H9 (cell line): ENCODE measurements at regions not wholly inside any gene's neighbourhood (a gene's known extent, or its start where the extent isn't known, plus 50 kb on each side); places are given as distances from the start of the nearest gene placed in this dataset.

ENCODE experiments used
- DNase-seq: peaks from one replicate; pipeline ENCODE4 v3.0.0-alpha.2; 2017
- H2AFZ ChIP-seq: one replicate; pipeline ENCODE4 v1.6.1; 2013; ENCODE audit warnings: mild to moderate bottlenecking, low read length, control low read depth, moderate library complexity
- H2AK5ac ChIP-seq: 2 replicates; pipeline ENCODE4 v1.6.1; 2013; ENCODE audit warnings: low read length, control low read depth, mixed read lengths; ENCODE audit not compliant: insufficient read length
- H2BK120ac ChIP-seq: one replicate; pipeline ENCODE4 v1.6.1; 2013; ENCODE audit warnings: low read depth, mild to moderate bottlenecking, low read length, control low read depth, inconsistent platforms; ENCODE audit not compliant: poor library complexity, severe bottlenecking
- H2BK12ac ChIP-seq: 2 replicates; pipeline ENCODE4 v1.6.1; 2013; ENCODE audit warnings: low read length, control low read depth, mixed read lengths, low read depth; ENCODE audit not compliant: insufficient read length
- H2BK15ac ChIP-seq: 2 replicates; pipeline ENCODE4 v1.6.1; 2013; ENCODE audit warnings: low read depth, low read length, control low read depth
- H2BK20ac ChIP-seq: one replicate; pipeline ENCODE4 v1.6.1; 2013; ENCODE audit warnings: low read depth, mild to moderate bottlenecking, low read length, control low read depth, inconsistent platforms; ENCODE audit not compliant: poor library complexity, severe bottlenecking
- H2BK5ac ChIP-seq: 2 replicates; pipeline ENCODE4 v1.6.1; 2013; ENCODE audit warnings: low read length, control low read depth, mixed read lengths; ENCODE audit not compliant: insufficient read length
- H3K14ac ChIP-seq: 2 replicates; pipeline ENCODE4 v1.6.1; 2013; ENCODE audit warnings: low read length, control low read depth; ENCODE audit not compliant: insufficient read depth
- H3K18ac ChIP-seq: 2 replicates; pipeline ENCODE4 v1.6.1; 2013; ENCODE audit warnings: low read depth, mild to moderate bottlenecking, mixed read lengths, low read length, control low read depth; ENCODE audit not compliant: insufficient read length
- H3K23ac ChIP-seq: 2 replicates; pipeline ENCODE4 v1.6.1; 2013; ENCODE audit warnings: low read length, control low read depth, mixed read lengths, low read depth; ENCODE audit not compliant: insufficient read length
- H3K23me2 ChIP-seq: 2 replicates; pipeline ENCODE4 v1.6.1; 2013; ENCODE audit warnings: low read depth, mild to moderate bottlenecking, mixed read lengths, low read length, control low read depth; ENCODE audit not compliant: insufficient read length, poor library complexity, severe bottlenecking
- H3K27ac ChIP-seq: 2 replicates; pipeline ENCODE4 v1.5.1; 2013; ENCODE audit warnings: low read length, control low read depth, mixed read lengths, low read depth; ENCODE audit not compliant: insufficient read length
- H3K27me3 ChIP-seq: 2 replicates; pipeline ENCODE4 v1.6.1; 2013; ENCODE audit warnings: low read length, control low read depth, inconsistent platforms; ENCODE audit not compliant: insufficient read depth
- H3K4ac ChIP-seq: 2 replicates; pipeline ENCODE4 v1.6.1; 2013; ENCODE audit warnings: low read depth, mild to moderate bottlenecking, control low read depth, inconsistent platforms, low read length, moderate library complexity
- H3K4me1 ChIP-seq: 2 replicates; pipeline ENCODE4 v1.6.1; 2013; ENCODE audit warnings: low read length, control low read depth, inconsistent platforms; ENCODE audit not compliant: insufficient read depth
- H3K4me2 ChIP-seq: 2 replicates; pipeline ENCODE4 v1.6.1; 2013; ENCODE audit warnings: low read length, control low read depth, mixed read lengths; ENCODE audit not compliant: insufficient read length, insufficient read depth
- H3K56ac ChIP-seq: 2 replicates; pipeline ENCODE4 v1.6.1; 2013; ENCODE audit warnings: low read depth, mild to moderate bottlenecking, mixed read lengths, low read length, control low read depth; ENCODE audit not compliant: insufficient read length
- H3K79me1 ChIP-seq: 2 replicates; pipeline ENCODE4 v1.6.1; 2013; ENCODE audit warnings: low read depth, mild to moderate bottlenecking, moderate library complexity, low read length, control low read depth, inconsistent platforms; ENCODE audit not compliant: insufficient read depth, poor library complexity, severe bottlenecking
- H3K79me2 ChIP-seq: 2 replicates; pipeline ENCODE4 v1.6.1; 2013; ENCODE audit warnings: low read length, control low read depth, inconsistent platforms; ENCODE audit not compliant: insufficient read depth
- H3K9ac ChIP-seq: 2 replicates; pipeline ENCODE4 v1.6.1; 2013; ENCODE audit warnings: low read length, control low read depth, mixed read lengths; ENCODE audit not compliant: insufficient read length; ENCODE audit errors: extremely low read depth
- H3K9me3 ChIP-seq: one replicate; pipeline ENCODE4 v1.6.1; 2013; ENCODE audit warnings: low read depth, low read length, inconsistent platforms; ENCODE audit not compliant: control insufficient read depth
- H3T11ph ChIP-seq: one replicate; pipeline ENCODE4 v1.6.1; 2013; ENCODE audit warnings: mild to moderate bottlenecking, low read length, control low read depth, inconsistent platforms
- H4K20me1 ChIP-seq: one replicate; pipeline ENCODE4 v1.6.1; 2013; ENCODE audit not compliant: control insufficient read depth, insufficient read length, insufficient read depth
- H4K5ac ChIP-seq: 2 replicates; pipeline ENCODE4 v1.6.1; 2013; ENCODE audit warnings: low read depth, mild to moderate bottlenecking, mixed read lengths, low read length, control low read depth; ENCODE audit not compliant: insufficient read length
- H4K8ac ChIP-seq: replicated peaks from 2 replicates; pipeline ENCODE4 v1.6.1; 2013; ENCODE audit warnings: low read length, control low read depth, mixed read lengths, low read depth; ENCODE audit not compliant: insufficient read length
- H4K91ac ChIP-seq: 2 replicates; pipeline ENCODE4 v1.6.1; 2013; ENCODE audit warnings: low read depth, mild to moderate bottlenecking, moderate library complexity, mixed read lengths, low read length, control low read depth; ENCODE audit not compliant: insufficient read length
- H3K27ac Mint-ChIP-seq, 3 experiments: 2 replicates in 2 of 3; 3 replicates in 1 of 3; pipeline ENCODE4 v1.8.0; 2020 to 2021; ENCODE audit warnings: mixed read lengths in 3 of 3, mild to moderate bottlenecking in 1 of 3, moderate library complexity in 1 of 3
- H3K27me3 Mint-ChIP-seq: 2 replicates; pipeline ENCODE4 v1.8.0; 2021; ENCODE audit warnings: low read depth, mild to moderate bottlenecking, moderate library complexity, mixed read lengths
- H3K36me3 Mint-ChIP-seq, 3 experiments: 2 replicates in 2 of 3; 3 replicates in 1 of 3; pipeline ENCODE4 v1.8.0; 2020 to 2021; ENCODE audit warnings: low read depth in 3 of 3, mixed read lengths in 3 of 3; ENCODE audit not compliant: insufficient read depth in 1 of 3
- H3K4me1 Mint-ChIP-seq, 2 experiments: 2 replicates each; pipeline ENCODE4 v1.8.0; 2020; ENCODE audit warnings: mixed read lengths in 2 of 2
- H3K4me3 Mint-ChIP-seq, 2 experiments: 2 replicates in 1 of 2; 3 replicates in 1 of 2; pipeline ENCODE4 v1.8.0; 2020 to 2021; ENCODE audit warnings: mild to moderate bottlenecking in 2 of 2, mixed read lengths in 2 of 2, moderate library complexity in 1 of 2
- H3K9me3 Mint-ChIP-seq, 2 experiments: 2 replicates in 1 of 2; 3 replicates in 1 of 2; pipeline ENCODE4 v1.8.0; 2020; ENCODE audit warnings: mild to moderate bottlenecking in 2 of 2, mixed read lengths in 2 of 2, moderate library complexity in 1 of 2
- CTCF ChIP-seq: fragments of 200-600 bp; sonication (generic); conservative IDR thresholded peaks from 3 replicates; pipeline ENCODE4 v1.8.0; 2021; ENCODE audit warnings: antibody characterized with exemption, mild to moderate bottlenecking

- H3K79me2 ChIP-seq, result no peaks in the 10 kb centered on the region
- no peak for TF ChIP-seq CTCF
- no peaks in the 10 kb centered on the region for H3K23me2 ChIP-seq
- H2BK15ac ChIP-seq, result no peak overlapping the region
- H3T11ph ChIP-seq, result no peak overlapping the region
- no peak overlapping the region for H4K91ac ChIP-seq
- no peak overlapping the region for H3K14ac ChIP-seq
- Mint-ChIP-seq H3K4me1 (peaks cover 4 to 9% of the 10 kb centered on the region in 2 experiments; a peak in 3 of 4 replicates), H3K27ac (no peak overlapping the region), H3K36me3 (peaks cover 0 to 4% (median 0%) of the 10 kb centered on the region in 3 experiments; a peak in 2 of 7 replicates), H3K27me3 (no peaks in the 10 kb centered on the region), H3K4me3 (no peak overlapping the region), H3K9me3 (0 out of 5 replicates have a peak, but pooled peaks cover 0 to under 1% of the 10 kb centered on the region in 2 experiments)
- H3K9ac ChIP-seq, result no peak overlapping the region
- H2AK5ac ChIP-seq, result no peak overlapping the region
- no peaks in the 10 kb centered on the region for H3K27me3 ChIP-seq
- H2BK12ac ChIP-seq, result no peak overlapping the region
- H4K8ac ChIP-seq, result no peak overlapping the region
- H3K56ac ChIP-seq, result no peak overlapping the region
- H2BK5ac ChIP-seq, result no peak overlapping the region
- H3K4ac ChIP-seq, result no peak overlapping the region
- H3K4me2 ChIP-seq, result no peak overlapping the region
- no peak overlapping the region for H4K5ac ChIP-seq
- no peaks in the 10 kb centered on the region for H3K9me3 ChIP-seq
- H2BK20ac ChIP-seq, result no peak overlapping the region
- H2BK120ac ChIP-seq, result no peak overlapping the region
- H3K18ac ChIP-seq, result no peak overlapping the region
- no peaks in the 10 kb centered on the region for H3K4me1 ChIP-seq
- no peak for DNase-seq
- no peak overlapping the region for H3K27ac ChIP-seq
- H3K23ac ChIP-seq, result no peak overlapping the region
- H2AFZ ChIP-seq, result no peak overlapping the region
- no peaks in the 10 kb centered on the region for H4K20me1 ChIP-seq
- no peaks in the 10 kb centered on the region for H3K79me1 ChIP-seq
These were observed 89.6 kb upstream of the SPRY2 start for GRCh38 chr13:80430561-80430960.
